HL-60 (cell line): ENCODE measurements at regions not wholly inside any gene's neighbourhood (a gene's known extent, or its start where the extent isn't known, plus 50 kb on each side); places are given as distances from the start of the nearest gene placed in this dataset.

Source experiments
- CTCF ChIP-seq: IDR thresholded peaks from one replicate; pipeline ENCODE4 v1.5.1; 2011; ENCODE audit warnings: low read length, control low read depth, inconsistent platforms; ENCODE audit not compliant: insufficient read depth
- POLR2AphosphoS5 ChIP-seq: IDR thresholded peaks from 2 replicates; pipeline ENCODE4 v1.6.1; 2012; ENCODE audit warnings: low read depth

DNA sequence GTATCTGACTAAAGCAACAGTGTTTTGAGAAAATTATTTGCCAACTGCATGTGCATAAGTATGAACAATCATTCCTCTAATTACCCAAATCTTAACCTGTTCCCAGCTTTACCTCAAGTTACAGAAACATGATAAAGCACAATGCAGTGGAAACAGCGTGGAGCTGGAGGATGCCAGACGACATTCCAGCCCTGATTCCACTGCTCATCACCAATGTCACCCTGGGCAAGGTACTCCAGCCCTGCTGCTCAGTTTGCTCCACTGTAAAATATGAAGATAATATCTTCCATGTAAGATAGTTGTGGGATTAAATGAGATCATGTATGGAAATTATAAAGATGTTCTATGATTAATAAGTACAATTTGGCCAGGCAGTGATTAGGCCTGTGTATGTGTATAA is 50.4 kb upstream of the ODAD2 start:
- TF ChIP-seq CTCF (no peak), POLR2AphosphoS5 (no peak)
